Activated B cell treated with CpG ODN at 0.5 μM for 24 hours (primary cell): ENCODE measurements at regions not wholly inside any gene's neighbourhood (a gene's known extent, or its start where the extent isn't known, plus 50 kb on each side); places are given as distances from the start of the nearest gene placed in this dataset.

ENCODE experiments used
- ATAC-seq: fragments of 200-7000 bp; cut with Tn5 transposase; one replicate; pipeline ENCODE4 v1.10.0; 2021; ENCODE audit warnings: low read depth, mild to moderate bottlenecking, moderate library complexity
- CTCF ChIA-PET: fragments of 350-600 bp; sonication (Branson Sonifier 250); formaldehyde crosslinking; loops from one replicate; lab custom pipeline; 2021; ENCODE audit warnings: antibody characterized with exemption; lab: Charles Lee
- POLR2A ChIA-PET: fragments of 350-600 bp; sonication (Branson Sonifier 250); formaldehyde crosslinking; loops from one replicate; lab custom pipeline; 2021; ENCODE audit warnings: antibody characterized with exemption; lab: Charles Lee
- DNase-seq: peaks from one replicate; pipeline ENCODE4 v3.0.0; 2022
- H3K27ac Mint-ChIP-seq: one replicate; pipeline ENCODE4 v1.8.0; 2020; ENCODE audit warnings: mixed read lengths
- H3K27me3 Mint-ChIP-seq: one replicate; pipeline ENCODE4 v1.8.0; 2021; ENCODE audit warnings: mixed read lengths
- H3K36me3 Mint-ChIP-seq: one replicate; pipeline ENCODE4 v1.8.0; 2021; ENCODE audit warnings: low read depth, mixed read lengths
- H3K4me1 Mint-ChIP-seq: one replicate; pipeline ENCODE4 v1.8.0; 2021; ENCODE audit warnings: mixed read lengths
- H3K4me3 Mint-ChIP-seq: one replicate; pipeline ENCODE4 v1.8.0; 2020; ENCODE audit warnings: mild to moderate bottlenecking, mixed read lengths
- H3K9me3 Mint-ChIP-seq: one replicate; pipeline ENCODE4 v1.8.0; 2020; ENCODE audit warnings: mixed read lengths
- intact Hi-C: fragments of 100-400 bp; cut with micrococcal nuclease; formaldehyde crosslinking; loops from one replicate; pipeline ENCODE4 v1.15.1; 2024
- TF ChIP-seq, protein P1 (sequence below): fragments of 200-600 bp; IDR thresholded peaks from one replicate; pipeline ENCODE4 v1.8.0; 2022; ENCODE audit warnings: antibody characterized with exemption, mild to moderate bottlenecking

GRCh38 chr1:83769072-83769471 lies 229.9 kb downstream of the TTLL7 start:
- Mint-ChIP-seq H3K27me3 (no peaks in the 10 kb centered on the region), H3K36me3 (no peaks in the 10 kb centered on the region), H3K27ac (no peak overlapping the region), H3K4me3 (peak overlapping the region; percentile 30), H3K9me3 (no peaks in the 10 kb centered on the region), H3K4me1 (peaks cover 31% of the 10 kb centered on the region)
- ChIA-PET POLR2A (no interaction called here), CTCF (no interaction called here)
- no peak for DNase-seq
- ATAC-seq = no peak
- TF ChIP-seq, protein P1, sequence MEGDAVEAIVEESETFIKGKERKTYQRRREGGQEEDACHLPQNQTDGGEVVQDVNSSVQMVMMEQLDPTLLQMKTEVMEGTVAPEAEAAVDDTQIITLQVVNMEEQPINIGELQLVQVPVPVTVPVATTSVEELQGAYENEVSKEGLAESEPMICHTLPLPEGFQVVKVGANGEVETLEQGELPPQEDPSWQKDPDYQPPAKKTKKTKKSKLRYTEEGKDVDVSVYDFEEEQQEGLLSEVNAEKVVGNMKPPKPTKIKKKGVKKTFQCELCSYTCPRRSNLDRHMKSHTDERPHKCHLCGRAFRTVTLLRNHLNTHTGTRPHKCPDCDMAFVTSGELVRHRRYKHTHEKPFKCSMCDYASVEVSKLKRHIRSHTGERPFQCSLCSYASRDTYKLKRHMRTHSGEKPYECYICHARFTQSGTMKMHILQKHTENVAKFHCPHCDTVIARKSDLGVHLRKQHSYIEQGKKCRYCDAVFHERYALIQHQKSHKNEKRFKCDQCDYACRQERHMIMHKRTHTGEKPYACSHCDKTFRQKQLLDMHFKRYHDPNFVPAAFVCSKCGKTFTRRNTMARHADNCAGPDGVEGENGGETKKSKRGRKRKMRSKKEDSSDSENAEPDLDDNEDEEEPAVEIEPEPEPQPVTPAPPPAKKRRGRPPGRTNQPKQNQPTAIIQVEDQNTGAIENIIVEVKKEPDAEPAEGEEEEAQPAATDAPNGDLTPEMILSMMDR = no peak
- intact Hi-C loops = loop anchor here (10.0 kb wide), 3 partner anchors 644 to 1286 kb away; no protein-coding TSS in a partner anchor

DNA sequence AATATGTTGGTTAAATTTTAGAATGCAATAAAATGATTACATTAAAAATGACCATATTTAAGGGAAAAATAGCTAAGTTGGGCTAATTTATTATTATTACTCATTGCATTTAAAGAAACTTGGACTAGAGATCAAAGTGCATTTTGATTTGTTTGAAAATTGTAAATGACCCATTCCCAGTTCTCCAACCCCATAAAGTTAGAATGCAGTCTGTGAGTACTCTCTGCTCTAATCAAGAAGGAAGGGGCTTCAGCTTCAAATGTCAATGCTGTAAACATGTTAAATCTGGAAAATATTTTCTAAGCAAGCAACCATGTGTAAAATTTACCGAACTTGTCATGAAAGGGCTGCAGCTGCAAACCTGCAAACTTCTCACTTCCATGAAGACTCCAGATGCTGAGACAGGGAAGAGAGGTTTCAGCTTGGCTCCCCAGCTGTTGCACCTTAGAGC lies 232.7 kb downstream of the TTLL7 start:
- CTCF ChIA-PET = no interaction called here
- intact Hi-C loops = loop anchor here (10.0 kb wide), 3 partner anchors 641 to 1289 kb away; no protein-coding TSS in a partner anchor

DNA sequence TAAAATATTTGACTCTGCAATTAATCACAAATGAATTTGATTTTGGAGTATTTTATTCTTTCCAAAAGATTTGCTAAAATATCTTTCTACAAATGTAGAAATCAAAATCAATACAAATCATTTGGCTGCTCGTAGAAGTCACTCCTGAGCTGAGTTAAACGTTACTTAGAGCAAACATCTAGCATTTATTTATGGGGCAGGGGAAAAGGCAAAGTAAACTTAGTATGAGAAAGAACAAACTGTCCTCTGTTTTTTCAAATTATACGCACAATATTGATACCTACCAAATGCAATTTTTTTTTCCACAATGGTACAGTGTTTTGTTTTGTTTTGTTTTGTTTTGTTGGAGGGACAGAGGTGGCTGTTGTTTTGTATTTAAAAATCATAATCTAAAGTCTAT lies 233.8 kb downstream of the TTLL7 start:
- no peaks in the 10 kb centered on the region for H3K36me3 Mint-ChIP-seq
- TF ChIP-seq, protein P1 = no peak
- H3K4me3 Mint-ChIP-seq = no peak overlapping the region
- ATAC-seq (no peak), DNase-seq (no peak)
- H3K27ac Mint-ChIP-seq = no peak overlapping the region
- H3K27me3 Mint-ChIP-seq = no peaks in the 10 kb centered on the region
- no peaks in the 10 kb centered on the region for H3K9me3 Mint-ChIP-seq
- ChIA-PET POLR2A (no interaction called here), CTCF (no interaction called here)
- peaks cover 49% of the 10 kb centered on the region for H3K4me1 Mint-ChIP-seq
- intact Hi-C loops = loop anchor here (1.0 to 10.0 kb wide), 4 partner anchors 8 to 1290 kb away; no protein-coding TSS in a partner anchor

More for the DNA sequence above, 232.7 kb downstream of the TTLL7 start:
- Mint-ChIP-seq H3K4me3 (no peak overlapping the region), H3K4me1 (peaks cover 39% of the 10 kb centered on the region), H3K27me3 (no peaks in the 10 kb centered on the region), H3K27ac (no peak overlapping the region), H3K36me3 (no peaks in the 10 kb centered on the region), H3K9me3 (no peaks in the 10 kb centered on the region)
- TF ChIP-seq, protein P1 = no peak
- POLR2A ChIA-PET = no interaction called here
- no peak for ATAC-seq
- DNase-seq = no peak

DNA sequence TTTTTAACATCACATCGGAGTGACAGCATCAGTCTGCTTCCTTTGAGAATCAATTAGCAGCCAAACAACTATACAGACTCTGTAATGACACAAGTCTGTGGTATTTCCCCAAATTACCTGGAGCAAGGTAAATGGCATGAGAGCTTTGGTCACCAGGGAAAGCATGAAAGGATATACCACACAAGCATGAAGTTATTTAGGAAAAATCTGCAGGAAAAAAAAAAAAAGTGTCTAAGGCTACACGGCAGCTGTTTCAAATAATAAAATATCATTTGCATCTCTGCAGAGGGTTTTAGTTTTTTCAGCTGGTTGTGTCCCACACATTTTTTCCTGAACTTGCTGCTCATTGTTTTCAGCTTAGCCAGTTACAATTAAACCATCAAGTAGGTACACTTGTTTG lies 234.7 kb downstream of the TTLL7 start:
- intact Hi-C loops = loop anchor here (5.0 to 10.0 kb wide), 5 partner anchors 72 to 1291 kb away; no protein-coding TSS in a partner anchor
- POLR2A ChIA-PET = no interaction called here
- Mint-ChIP-seq H3K4me3 (no peak overlapping the region), H3K9me3 (no peaks in the 10 kb centered on the region), H3K27ac (no peak overlapping the region), H3K4me1 (peaks cover 44% of the 10 kb centered on the region), H3K36me3 (no peaks in the 10 kb centered on the region), H3K27me3 (no peaks in the 10 kb centered on the region)
- TF ChIP-seq, protein P1 = no peak
- no peak for ATAC-seq
- CTCF ChIA-PET = no interaction called here
- no peak for DNase-seq

DNA sequence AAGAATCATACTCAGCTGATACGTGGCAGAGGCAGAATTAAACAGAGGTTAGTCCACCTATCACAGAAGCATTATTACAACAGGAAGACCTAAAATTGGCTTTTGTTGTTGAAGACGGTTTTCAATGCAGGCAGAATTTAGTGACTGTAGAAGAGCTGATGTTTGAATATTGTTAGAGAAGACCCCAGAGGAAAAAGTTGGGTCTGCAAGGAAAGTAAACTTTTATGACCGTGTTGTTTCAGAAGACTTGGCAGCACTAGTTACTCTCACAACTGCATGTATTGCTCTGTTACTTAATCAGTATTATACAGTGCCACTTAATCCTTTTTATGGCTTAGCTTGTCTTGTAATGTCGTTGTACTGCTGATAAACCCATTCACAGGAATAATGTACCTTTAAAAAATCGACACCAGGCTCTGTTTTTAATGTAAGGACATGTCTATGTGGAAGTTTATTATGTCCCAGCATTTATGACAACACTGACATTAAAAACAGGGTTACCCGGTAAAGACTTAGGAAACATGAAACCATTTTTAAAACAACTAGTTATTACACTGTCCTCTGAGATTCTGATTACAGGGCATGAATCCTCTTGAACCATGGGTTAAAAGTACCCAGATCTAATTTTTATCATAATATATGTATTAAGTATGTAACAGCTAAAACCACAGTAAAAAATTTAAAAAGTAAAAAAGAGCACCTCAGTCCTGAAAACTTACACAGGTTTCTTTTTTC lies 235.4 kb downstream of the TTLL7 start:
- ChIA-PET CTCF (no interaction called here), POLR2A (no interaction called here)
- H3K36me3 Mint-ChIP-seq = no peaks in the 10 kb centered on the region
- DNase-seq = no peak
- peaks cover 39% of the 10 kb centered on the region for H3K4me1 Mint-ChIP-seq
- no peaks in the 10 kb centered on the region for H3K9me3 Mint-ChIP-seq
- H3K4me3 Mint-ChIP-seq = no peak overlapping the region
- no peak for ATAC-seq
- intact Hi-C loops = loop anchor here (5.0 to 10.0 kb wide), 5 partner anchors 71 to 1291 kb away; no protein-coding TSS in a partner anchor
- no peaks in the 10 kb centered on the region for H3K27me3 Mint-ChIP-seq
- TF ChIP-seq, protein P1 = no peak
- H3K27ac Mint-ChIP-seq = no peak overlapping the region
